ENCODE measurements at regions not wholly inside any gene's neighbourhood (a gene's known extent, or its start where the extent isn't known, plus 50 kb on each side); places are given as distances from the start of the nearest gene placed in this dataset.

- ChIA-PET POLR2A (no interaction called here), CTCF (interaction anchor here (0.6 to 1.2 kb wide), 3 partner anchors 10 to 1034 kb away, joined by 3 to 6 read pairs (median 3); no protein-coding TSS in a partner anchor)
- TF ChIP-seq CTCF (IDR thresholded peaks at IDR 0.05; ENCODE audit: insufficient read depth in 1 of 2, low read depth in 1 of 2, low read length in 1 of 2, severe bottlenecking in 1 of 2, unreplicated experiment in 1 of 2), result peak; percentile 62 to 71
- Histone ChIP-seq H3K4me1 (no peaks in the 10 kb centered on the region), H3K27me3 (replicated peaks; ENCODE audit: control insufficient read depth, insufficient read depth, low read length) (no peaks in the 10 kb centered on the region), H3K36me3 (ENCODE audit: control insufficient read depth, insufficient read depth, low read length) (no peaks in the 10 kb centered on the region), H3K4me3 (ENCODE audit: low read depth, low read length) (no peak overlapping the region), H3K9me3 (no peaks in the 10 kb centered on the region)
- intact Hi-C loops (cut with micrococcal nuclease; ENCODE audit: unreplicated experiment), result loop anchor here (1.0 to 10.0 kb wide), 2 partner anchors 773 to 1035 kb away; no protein-coding TSS in a partner anchor
- Mint-ChIP-seq H3K27me3 (ENCODE audit: insufficient read depth, unreplicated experiment) (peaks cover 4% of the 10 kb centered on the region), H3K36me3 (ENCODE audit: insufficient read depth, unreplicated experiment) (no peaks in the 10 kb centered on the region), H3K27ac (ENCODE audit: unreplicated experiment) (no peak overlapping the region), H3K4me3 (ENCODE audit: unreplicated experiment) (no peak overlapping the region), H3K4me1 (ENCODE audit: low read depth, unreplicated experiment) (no peaks in the 10 kb centered on the region), H3K9me3 (ENCODE audit: unreplicated experiment) (no peaks in the 10 kb centered on the region)
- BruUV-seq (replicated peaks), result no TSS peak
- peak; percentile 57 to 60 for DNase-seq
Observed at GRCh38 chr5:145237843-145238242, 597.3 kb downstream of the PRELID2 start.

GRCh38 chr5:145236983-145237382 is 598.2 kb downstream of the PRELID2 start:
- Mint-ChIP-seq H3K27ac (ENCODE audit: unreplicated experiment) (no peak overlapping the region), H3K4me3 (ENCODE audit: unreplicated experiment) (no peak overlapping the region), H3K27me3 (ENCODE audit: insufficient read depth, unreplicated experiment) (peaks cover 4% of the 10 kb centered on the region), H3K36me3 (ENCODE audit: insufficient read depth, unreplicated experiment) (no peaks in the 10 kb centered on the region), H3K4me1 (ENCODE audit: low read depth, unreplicated experiment) (no peaks in the 10 kb centered on the region), H3K9me3 (ENCODE audit: unreplicated experiment) (no peaks in the 10 kb centered on the region)
- Histone ChIP-seq H3K4me1 (no peaks in the 10 kb centered on the region), H3K9me3 (no peaks in the 10 kb centered on the region), H3K27me3 (replicated peaks; ENCODE audit: control insufficient read depth, insufficient read depth, low read length) (no peaks in the 10 kb centered on the region), H3K36me3 (ENCODE audit: control insufficient read depth, insufficient read depth, low read length) (no peaks in the 10 kb centered on the region), H3K4me3 (ENCODE audit: low read depth, low read length) (no peak overlapping the region)
- TF ChIP-seq CTCF (IDR thresholded peaks at IDR 0.05; ENCODE audit: insufficient read depth in 1 of 2, low read depth in 1 of 2, low read length in 1 of 2, severe bottlenecking in 1 of 2, unreplicated experiment in 1 of 2), result no peak
- intact Hi-C loops (cut with micrococcal nuclease; ENCODE audit: unreplicated experiment), result loop anchor here (10.0 kb wide), 1 partner anchor 772 kb away; no protein-coding TSS in a partner anchor
- BruUV-seq (replicated peaks), result no TSS peak
- DNase-seq, result no peak
- POLR2A ChIA-PET, result no interaction called here
- CTCF ChIA-PET, result no interaction called here

- no peaks in the 10 kb centered on the region for H3K4me1 Mint-ChIP-seq (ENCODE audit: low read depth, unreplicated experiment)
- Histone ChIP-seq H3K9me3 (no peaks in the 10 kb centered on the region), H3K36me3 (ENCODE audit: control insufficient read depth, insufficient read depth, low read length) (no peaks in the 10 kb centered on the region), H3K4me1 (no peaks in the 10 kb centered on the region), H3K27me3 (replicated peaks; ENCODE audit: control insufficient read depth, insufficient read depth, low read length) (no peaks in the 10 kb centered on the region), H3K4me3 (ENCODE audit: low read depth, low read length) (no peak overlapping the region)
- BruUV-seq (replicated peaks), result no TSS peak
- no peak overlapping the region for H3K27ac Mint-ChIP-seq (ENCODE audit: unreplicated experiment)
- intact Hi-C loops (cut with micrococcal nuclease; ENCODE audit: unreplicated experiment), result loop anchor here (10.0 kb wide), 1 partner anchor 771 kb away; no protein-coding TSS in a partner anchor
- no peak for DNase-seq
- no peaks in the 10 kb centered on the region for H3K36me3 Mint-ChIP-seq (ENCODE audit: insufficient read depth, unreplicated experiment)
- ChIA-PET POLR2A (no interaction called here), CTCF (no interaction called here)
- no peaks in the 10 kb centered on the region for H3K9me3 Mint-ChIP-seq (ENCODE audit: unreplicated experiment)
- TF ChIP-seq CTCF (IDR thresholded peaks at IDR 0.05; ENCODE audit: insufficient read depth in 1 of 2, low read depth in 1 of 2, low read length in 1 of 2, severe bottlenecking in 1 of 2, unreplicated experiment in 1 of 2), result no peak
- peaks cover 4% of the 10 kb centered on the region for H3K27me3 Mint-ChIP-seq (ENCODE audit: insufficient read depth, unreplicated experiment)
- H3K4me3 Mint-ChIP-seq (ENCODE audit: unreplicated experiment), result no peak overlapping the region
Observed at GRCh38 chr5:145236127-145236526, 599.0 kb downstream of the PRELID2 start.
